GM12878 (cell line): ENCODE measurements at regions not wholly inside any gene's neighbourhood (a gene's known extent, or its start where the extent isn't known, plus 50 kb on each side); places are given as distances from the start of the nearest gene placed in this dataset.

Experiments
- ATAC-seq: fragments of 200-7000 bp; cut with Tn5 transposase; 3 replicates; pipeline ENCODE4 v1.9.1; 2020; ENCODE audit warnings: mild to moderate bottlenecking, moderate library complexity
- BruUV-seq: library from RNA; stranded (reverse); fragments of 400-500 nt; replicated peaks from 2 replicates; lab custom pipeline; 2021; lab: Mats Ljungman, UMichigan
- CTCF ChIA-PET: fragments of 300-600 bp; sonication (Branson Sonifier 250); formaldehyde crosslinking; extraction: SDS; loops from one replicate; lab custom pipeline; 2021; ENCODE audit warnings: inconsistent platforms; lab: Yijun Ruan, JAX
- POLR2A ChIA-PET: fragments of 350-600 bp; formaldehyde crosslinking; extraction: SDS; loops from one replicate; lab custom pipeline; 2021; ENCODE audit warnings: inconsistent platforms; lab: Charles Lee
- RAD21 ChIA-PET: fragments of 300-600 bp; sonication (Branson Sonifier 250); formaldehyde crosslinking; loops from one replicate; lab custom pipeline; 2023; ENCODE audit warnings: antibody characterized with exemption; ENCODE audit not compliant: unreplicated experiment; lab: Charles Lee
- SMC1A ChIA-PET: fragments of 300-600 bp; sonication (Branson Sonifier 250); formaldehyde crosslinking; loops from one replicate; lab custom pipeline; 2023; ENCODE audit not compliant: unreplicated experiment, uncharacterized antibody; lab: Charles Lee
- DNase-seq: peaks from one replicate; pipeline ENCODE4 v3.0.0-alpha.2; 2011; ENCODE audit warnings: low read depth, low spot score
- FAIRE-seq: peaks from 3 replicates; lab custom pipeline; 2011; peaks lifted over from hg19 to GRCh38; lab: Jason Lieb, UNC
- H2AFZ ChIP-seq: 2 replicates; pipeline ENCODE4 v1.6.0; 2011; ENCODE audit warnings: low read depth, low read length, control low read depth; ENCODE audit not compliant: control insufficient read depth
- H3K27ac ChIP-seq: 2 replicates; pipeline ENCODE4 v1.5.1; 2011; ENCODE audit warnings: control low read depth; ENCODE audit not compliant: control insufficient read depth, insufficient read depth
- H3K27me3 ChIP-seq, 2 experiments: replicated peaks in 1 of 2; 2 replicates each; pipeline versions ENCODE4 v1.6.0 to v1.6.1; 2011; ENCODE audit warnings: low read length in 1 of 2; ENCODE audit not compliant: control insufficient read depth in 2 of 2, insufficient read depth in 2 of 2
- H3K36me3 ChIP-seq, 2 experiments: 2 replicates each; pipeline ENCODE4 v1.5.1; 2011; ENCODE audit warnings: low read length in 1 of 2; ENCODE audit not compliant: control insufficient read depth in 2 of 2, insufficient read depth in 2 of 2
- H3K4me1 ChIP-seq: 2 replicates; pipeline ENCODE4 v1.6.1; 2011; ENCODE audit warnings: mild to moderate bottlenecking, low read length, moderate library complexity, mixed read lengths; ENCODE audit not compliant: control insufficient read depth, insufficient read depth
- H3K4me2 ChIP-seq: 2 replicates; pipeline ENCODE4 v1.6.0; 2011; ENCODE audit warnings: control low read depth; ENCODE audit not compliant: control insufficient read depth, insufficient read depth
- H3K4me3 ChIP-seq: fragments of 200-600 bp; sonication (generic); 2 replicates; pipeline ENCODE4 v1.5.1; 2016
- H3K79me2 ChIP-seq: 2 replicates; pipeline ENCODE4 v1.6.0; 2011; ENCODE audit warnings: low read length; ENCODE audit not compliant: control insufficient read depth, insufficient read depth
- H3K9ac ChIP-seq: 2 replicates; pipeline ENCODE4 v1.8.0; 2011; ENCODE audit warnings: low read length, control low read depth, mixed read lengths; ENCODE audit not compliant: control insufficient read depth, insufficient read depth
- H3K9me3 ChIP-seq: replicated peaks from 3 replicates; pipeline ENCODE4 v1.5.1; 2011; ENCODE audit warnings: mild to moderate bottlenecking, low read length; ENCODE audit not compliant: control insufficient read depth, insufficient read depth
- H4K20me1 ChIP-seq: 2 replicates; pipeline ENCODE4 v1.6.0; 2011; ENCODE audit not compliant: control insufficient read depth, insufficient read depth
- CHD1 ChIP-seq: IDR thresholded peaks from 2 replicates; pipeline ENCODE4 v1.6.1; 2012; ENCODE audit warnings: low read depth, low read length, improper control_type of control experiment
- CREB1 ChIP-seq: IDR thresholded peaks from 2 replicates; pipeline ENCODE4 v1.6.1; 2012; ENCODE audit warnings: low read depth, mild to moderate bottlenecking, inconsistent platforms
- CREM ChIP-seq: IDR thresholded peaks from 2 replicates; pipeline ENCODE4 v1.6.1; 2014; ENCODE audit warnings: antibody characterized with exemption, low read depth
- GATAD2B ChIP-seq: fragments of 450-650 bp; conservative IDR thresholded peaks from 2 replicates; pipeline ENCODE4 v1.6.1; 2017; ENCODE audit warnings: low read depth, mild to moderate bottlenecking, moderate library complexity
- KAT2A ChIP-seq: conservative IDR thresholded peaks from 2 replicates; pipeline ENCODE4 v1.6.1; 2011; ENCODE audit warnings: low read depth, low read length; ENCODE audit not compliant: control insufficient read depth
- MYC ChIP-seq: IDR thresholded peaks from 2 replicates; pipeline ENCODE4 v1.6.1; 2011; ENCODE audit warnings: mild to moderate bottlenecking, low read length, moderate library complexity, inconsistent platforms; ENCODE audit not compliant: insufficient read depth, insufficient replicate concordance, insufficient read length, severe bottlenecking
- NBN ChIP-seq: fragments of 450-650 bp; IDR thresholded peaks from 2 replicates; pipeline ENCODE4 v1.6.1; 2016
- PAX8 ChIP-seq: fragments of 450-650 bp; IDR thresholded peaks from 2 replicates; pipeline ENCODE4 v1.6.1; 2017; ENCODE audit warnings: mild to moderate bottlenecking, moderate library complexity
- REST ChIP-seq: IDR thresholded peaks from 2 replicates; pipeline ENCODE4 v1.6.1; 2012; ENCODE audit warnings: mild to moderate bottlenecking, low read depth, low read length
- RFX5 ChIP-seq: IDR thresholded peaks from 2 replicates; pipeline ENCODE4 v1.6.1; 2011; ENCODE audit warnings: low read depth, low read length, improper control_type of control experiment
- STAT3 ChIP-seq: IDR thresholded peaks from 2 replicates; pipeline ENCODE4 v1.6.1; 2011; ENCODE audit warnings: low read depth, low read length, improper control_type of control experiment
- TAF1 ChIP-seq: IDR thresholded peaks from 2 replicates; pipeline ENCODE4 v1.6.1; 2011; ENCODE audit warnings: mild to moderate bottlenecking, low read depth, low read length, borderline replicate concordance
- TCF3 ChIP-seq: IDR thresholded peaks from 2 replicates; pipeline ENCODE4 v1.6.1; 2012; ENCODE audit warnings: low read depth, mild to moderate bottlenecking, low read length, borderline replicate concordance; ENCODE audit not compliant: insufficient read depth
- ZSCAN29 ChIP-seq: fragments of 450-650 bp; IDR thresholded peaks from 2 replicates; pipeline ENCODE4 v1.6.1; 2017; ENCODE audit warnings: mild to moderate bottlenecking, moderate library complexity
- WGBS: methylation state at CpG from one replicate; pipeline ENCODE4 v1.1.6; 2016; ENCODE audit warnings: low lambda C conversion rate; ENCODE audit not compliant: insufficient replicate concordance, insufficient coverage; ENCODE audit errors: missing lambda C conversion rate; 5-methylcytosine and 5-hydroxymethylcytosine counted together
- in situ Hi-C: fragments of 300-500 bp; cut with MboI; formaldehyde crosslinking; loops from 9 replicates; pipeline ENCODE4 v1.14.3; 2018; ENCODE audit warnings: mixed read lengths
- intact Hi-C: fragments of 100-400 bp; cut with micrococcal nuclease; formaldehyde crosslinking; loops from one replicate; pipeline ENCODE4 v1.14.2; 2022; ENCODE audit not compliant: unreplicated experiment

- TF ChIP-seq REST: no peak
- no peak for TF ChIP-seq CREB1
- no peak for TF ChIP-seq KAT2A
- no peak for TF ChIP-seq CHD1
- TF ChIP-seq ZSCAN29: no peak
- no peak for TF ChIP-seq TCF3
- no peak for TF ChIP-seq NBN
- TF ChIP-seq TAF1: no peak
- no peak for TF ChIP-seq CREM
- no peak for TF ChIP-seq PAX8
- TF ChIP-seq GATAD2B: no peak
- TF ChIP-seq STAT3: no peak
- TF ChIP-seq, all 136 proteins: peak for 0
These were observed 363.0 kb downstream of the FSIP2 start (continued) for GRCh38 chr2:186101616-186102015.

GRCh38 chr2:186103276-186103675 is 364.7 kb downstream of the FSIP2 start:
- WGBS: 70% methylated on average over 2 of the region's 2 CpGs
- Histone ChIP-seq H3K4me2 (no peak overlapping the region), H3K4me1 (no peaks in the 10 kb centered on the region), H3K4me3 (no peak overlapping the region), H2AFZ (no peak overlapping the region), H3K27me3 (no peaks in the 10 kb centered on the region), H3K9me3 (no peaks in the 10 kb centered on the region), H3K79me2 (no peaks in the 10 kb centered on the region), H3K36me3 (no peaks in the 10 kb centered on the region), H3K27ac (no peak overlapping the region), H3K9ac (no peak overlapping the region), H4K20me1 (no peaks in the 10 kb centered on the region)
- FAIRE-seq (no peak), ATAC-seq (no peak), DNase-seq (no peak)
- SMC1A ChIA-PET: no interaction called here
- RAD21 ChIA-PET: no interaction called here
- intact Hi-C loops (no loop called here), in situ Hi-C loops (no loop called here)
- no TSS peak for BruUV-seq
- CTCF ChIA-PET: no interaction called here
- POLR2A ChIA-PET: interaction anchor here (0.6 kb wide), 1 partner anchor 679 kb away, joined by 6 read pairs; no protein-coding TSS in a partner anchor
- TF ChIP-seq RFX5 (no peak), MYC (no peak)
